IMR-90 (cell line): ENCODE measurements at regions not wholly inside any gene's neighbourhood (a gene's known extent, or its start where the extent isn't known, plus 50 kb on each side); places are given as distances from the start of the nearest gene placed in this dataset.

Experiments
- ATAC-seq: fragments of 200-7000 bp; cut with Tn5 transposase; 2 replicates; pipeline ENCODE4 v1.9.1; 2020; ENCODE audit warnings: low read depth, mild to moderate bottlenecking, moderate library complexity
- BruUV-seq: library from RNA; stranded (reverse); fragments of 400-500 nt; replicated peaks from 2 replicates; lab custom pipeline; 2021; lab: Mats Ljungman, UMichigan
- CTCF ChIA-PET: fragments of 300-600 bp; formaldehyde crosslinking; extraction: SDS; loops from one replicate; lab custom pipeline; 2021; ENCODE audit warnings: antibody characterized with exemption; lab: Yijun Ruan, JAX
- POLR2A ChIA-PET: fragments of 300-600 bp; sonication (Branson Sonifier 250); formaldehyde crosslinking; loops from one replicate; lab custom pipeline; 2022; ENCODE audit warnings: antibody characterized with exemption; ENCODE audit not compliant: unreplicated experiment; lab: Charles Lee
- DNase-seq: peaks from one replicate; pipeline ENCODE4 v3.0.0; 2013
- H2AFZ ChIP-seq: replicated peaks from 2 replicates; pipeline ENCODE3; 2013; ENCODE audit warnings: low read length, mild to moderate bottlenecking; ENCODE audit not compliant: poor library complexity
- H2AK5ac ChIP-seq: 2 replicates; pipeline ENCODE4 v1.6.1; 2013; ENCODE audit warnings: low read depth, low read length, inconsistent platforms
- H2AK9ac ChIP-seq: replicated peaks from 2 replicates; pipeline ENCODE3; 2013; ENCODE audit warnings: mild to moderate bottlenecking, low read depth, low read length, moderate library complexity; ENCODE audit not compliant: poor library complexity
- H2BK120ac ChIP-seq: 2 replicates; pipeline ENCODE4 v1.6.1; 2013; ENCODE audit warnings: low read depth, low read length, inconsistent platforms
- H2BK15ac ChIP-seq: 3 replicates; pipeline ENCODE4 v1.6.1; 2013; ENCODE audit warnings: low read depth, low read length, inconsistent platforms
- H2BK20ac ChIP-seq: 2 replicates; pipeline ENCODE4 v1.6.1; 2013; ENCODE audit warnings: low read depth, mild to moderate bottlenecking, inconsistent platforms, low read length, moderate library complexity
- H2BK5ac ChIP-seq: 2 replicates; pipeline ENCODE4 v1.6.1; 2013; ENCODE audit warnings: mild to moderate bottlenecking, low read depth, low read length, inconsistent platforms; ENCODE audit not compliant: poor library complexity, severe bottlenecking
- H3K14ac ChIP-seq: replicated peaks from 2 replicates; pipeline ENCODE4 v1.6.1; 2013; ENCODE audit warnings: low read depth, low read length, inconsistent platforms
- H3K18ac ChIP-seq: 2 replicates; pipeline ENCODE4 v1.6.1; 2013; ENCODE audit warnings: low read depth, low read length, control low read depth
- H3K23ac ChIP-seq: 2 replicates; pipeline ENCODE4 v1.6.1; 2013; ENCODE audit warnings: low read depth, low read length, inconsistent platforms
- H3K27ac ChIP-seq: 2 replicates; pipeline ENCODE4 v1.5.1; 2013; ENCODE audit warnings: mild to moderate bottlenecking, control low read depth, low read length; ENCODE audit not compliant: insufficient read depth
- H3K27me3 ChIP-seq: 2 replicates; pipeline ENCODE4 v1.6.1; 2013; ENCODE audit warnings: low read length; ENCODE audit not compliant: control insufficient read depth, insufficient read depth
- H3K36me3 ChIP-seq: 2 replicates; pipeline ENCODE4 v1.6.1; 2013; ENCODE audit warnings: low read length, mixed read lengths; ENCODE audit not compliant: control insufficient read depth, insufficient read depth
- H3K4ac ChIP-seq: 2 replicates; pipeline ENCODE4 v1.6.1; 2013; ENCODE audit warnings: low read depth, low read length, inconsistent platforms
- H3K4me1 ChIP-seq: 2 replicates; pipeline ENCODE4 v1.6.1; 2013; ENCODE audit warnings: low read length, mixed read lengths; ENCODE audit not compliant: control insufficient read depth, insufficient read depth
- H3K4me2 ChIP-seq: 2 replicates; pipeline ENCODE4 v1.6.1; 2013; ENCODE audit warnings: low read depth, mild to moderate bottlenecking, control low read depth, low read length, moderate library complexity
- H3K4me3 ChIP-seq: 2 replicates; pipeline ENCODE4 v1.5.1; 2013; ENCODE audit warnings: low read depth, mild to moderate bottlenecking, control low read depth, low read length, moderate library complexity; ENCODE audit not compliant: insufficient read depth
- H3K56ac ChIP-seq: 2 replicates; pipeline ENCODE4 v1.6.1; 2013; ENCODE audit warnings: low read length, inconsistent platforms; ENCODE audit not compliant: insufficient read depth; ENCODE audit errors: extremely low read depth
- H3K79me1 ChIP-seq, 2 experiments: 2 replicates each; pipeline ENCODE4 v1.6.1; 2013; ENCODE audit warnings: low read length in 2 of 2, inconsistent platforms in 1 of 2, low read depth in 1 of 2
- H3K9ac ChIP-seq: 2 replicates; pipeline ENCODE4 v1.6.1; 2013; ENCODE audit warnings: low read depth, low read length, control low read depth
- H3K9me1 ChIP-seq: 2 replicates; pipeline ENCODE4 v1.6.1; 2013; ENCODE audit warnings: low read length, inconsistent platforms; ENCODE audit not compliant: insufficient read depth
- H3K9me3 ChIP-seq: 2 replicates; pipeline ENCODE4 v1.6.1; 2013; ENCODE audit warnings: low read length; ENCODE audit not compliant: control insufficient read depth, insufficient read depth
- H4K20me1 ChIP-seq: 2 replicates; pipeline ENCODE4 v1.6.1; 2013; ENCODE audit warnings: low read length, inconsistent platforms; ENCODE audit not compliant: insufficient read depth
- H4K5ac ChIP-seq: 2 replicates; pipeline ENCODE4 v1.6.1; 2013; ENCODE audit warnings: mild to moderate bottlenecking, low read depth, low read length, control low read depth
- H4K8ac ChIP-seq, 2 experiments: 2 replicates each; pipeline ENCODE4 v1.6.1; 2013; ENCODE audit warnings: low read depth in 2 of 2, low read length in 2 of 2, control low read depth in 1 of 2, inconsistent platforms in 1 of 2
- H4K91ac ChIP-seq: 2 replicates; pipeline ENCODE4 v1.6.1; 2013; ENCODE audit warnings: low read depth, low read length, inconsistent platforms; ENCODE audit not compliant: insufficient read depth
- BHLHE40 ChIP-seq: fragments of 150-350 bp; IDR thresholded peaks from 2 replicates; pipeline ENCODE4 v1.6.1; 2016; ENCODE audit warnings: mild to moderate bottlenecking, low read depth, low read length
- CEBPB ChIP-seq: IDR thresholded peaks from 2 replicates; pipeline ENCODE4 v1.6.1; 2012; ENCODE audit warnings: low read depth, low read length, improper control_type of control experiment
- CHD1 ChIP-seq: IDR thresholded peaks from 2 replicates; pipeline ENCODE4 v1.6.1; 2012; ENCODE audit warnings: low read depth, low read length, improper control_type of control experiment
- ELK1 ChIP-seq: fragments of 150-350 bp; IDR thresholded peaks from 2 replicates; pipeline ENCODE4 v1.6.1; 2016; ENCODE audit warnings: low read depth, mild to moderate bottlenecking, low read length, moderate library complexity, borderline replicate concordance
- FOS ChIP-seq: fragments of 150-350 bp; IDR thresholded peaks from 2 replicates; pipeline ENCODE4 v1.6.1; 2016; ENCODE audit warnings: low read depth, low read length
- MAFK ChIP-seq: IDR thresholded peaks from 2 replicates; pipeline ENCODE4 v1.6.1; 2012; ENCODE audit warnings: low read depth, low read length, improper control_type of control experiment
- MAZ ChIP-seq: IDR thresholded peaks from 2 replicates; pipeline ENCODE4 v1.6.1; 2012; ENCODE audit warnings: low read depth, mild to moderate bottlenecking, low read length, improper control_type of control experiment, moderate library complexity, borderline replicate concordance
- NFE2L2 ChIP-seq: fragments of 150-350 bp; IDR thresholded peaks from 2 replicates; pipeline ENCODE4 v1.6.1; 2016; ENCODE audit warnings: low read depth, mild to moderate bottlenecking, low read length
- POLR2A ChIP-seq: IDR thresholded peaks from 2 replicates; pipeline ENCODE4 v1.6.1; 2012; ENCODE audit warnings: mild to moderate bottlenecking, low read depth, low read length
- RCOR1 ChIP-seq: IDR thresholded peaks from 2 replicates; pipeline ENCODE4 v1.6.1; 2012; ENCODE audit warnings: mild to moderate bottlenecking, low read length, improper control_type of control experiment; ENCODE audit not compliant: insufficient replicate concordance
- RFX5 ChIP-seq: IDR thresholded peaks from 2 replicates; pipeline ENCODE4 v1.8.0; 2012; ENCODE audit warnings: low read depth, mild to moderate bottlenecking, low read length, moderate library complexity
- SMC3 ChIP-seq: fragments of 150-350 bp; IDR thresholded peaks from 2 replicates; pipeline ENCODE4 v1.6.1; 2016; ENCODE audit warnings: low read depth, mild to moderate bottlenecking, antibody characterized with exemption, low read length, moderate library complexity
- USF2 ChIP-seq: fragments of 150-350 bp; IDR thresholded peaks from 2 replicates; pipeline ENCODE4 v1.6.1; 2017; ENCODE audit warnings: mild to moderate bottlenecking, antibody characterized with exemption, low read length, low read depth
- WGBS, 2 experiments: methylation state at CpG; one replicate each; pipeline versions ENCODE4 v1.1.5 to v1.1.7; 2013; ENCODE audit warnings: missing lambda C conversion rate in 2 of 2; ENCODE audit not compliant: insufficient read length in 1 of 2; ENCODE audit errors: extremely low coverage in 2 of 2; 5-methylcytosine and 5-hydroxymethylcytosine counted together
- dilution Hi-C: fragments of 300-500 bp; cut with HindIII; formaldehyde crosslinking; loops from one replicate; pipeline ENCODE4 v1.14.3; 2018; ENCODE audit warnings: low sequenced_read_pairs; ENCODE audit not compliant: unreplicated experiment
- in situ Hi-C: fragments of 300-500 bp; cut with MboI; formaldehyde crosslinking; loops from 3 replicates; pipeline ENCODE4 v1.14.3; 2019; ENCODE audit warnings: low sequenced_read_pairs, inconsistent platforms, mixed read lengths
- intact Hi-C: fragments of 100-400 bp; cut with micrococcal nuclease; formaldehyde crosslinking; loops from 2 replicates; pipeline ENCODE4 v1.10.0; 2022

DNA sequence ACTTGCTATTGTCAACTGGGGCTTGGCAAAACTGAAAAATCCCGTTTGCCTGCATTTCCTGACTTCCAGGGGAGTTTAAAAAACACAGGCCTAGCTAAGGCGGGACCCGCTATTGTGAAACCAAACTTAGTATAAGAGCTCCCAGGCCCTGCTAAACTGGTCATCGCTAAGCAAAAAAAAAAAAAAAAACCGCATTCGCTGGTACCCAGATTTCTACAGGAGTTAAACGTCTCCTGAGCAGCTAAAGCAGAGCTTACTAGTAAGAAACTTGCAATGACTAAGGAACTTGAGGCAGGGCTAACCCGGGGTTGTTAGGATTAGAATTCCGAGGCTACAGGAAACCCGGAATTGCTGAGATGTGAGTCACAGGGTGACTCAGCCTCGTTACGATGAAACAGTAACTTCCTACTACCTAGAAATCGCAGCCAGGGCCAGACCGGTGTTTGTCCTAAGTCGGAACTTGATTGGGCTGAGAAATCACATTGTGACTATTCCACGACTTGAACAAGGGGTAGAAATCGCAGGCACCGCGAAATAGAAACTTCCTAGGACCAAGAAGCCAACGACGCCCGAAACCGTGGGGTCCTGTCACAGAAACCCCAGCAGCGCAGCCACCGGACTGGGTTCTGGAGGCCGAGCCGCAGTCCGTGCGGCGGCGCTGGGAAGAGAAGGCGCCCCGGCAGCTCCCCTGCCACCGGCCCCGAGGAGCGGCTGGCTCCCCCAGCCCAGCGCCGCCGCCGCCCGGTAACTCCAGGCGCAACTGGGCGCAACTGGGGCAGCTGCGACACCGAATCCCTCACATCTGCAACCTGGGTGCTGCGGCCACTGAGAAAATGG lies 89.4 kb downstream of the ANXA2R start:
- peak; percentile 100 for DNase-seq
- H3K4me3 ChIP-seq: peak overlapping the region; percentile 45
- H3K4me1 ChIP-seq: peaks cover 4% of the 10 kb centered on the region
- H3K36me3 ChIP-seq: peaks cover 2% of the 10 kb centered on the region; the same call in 1 of the 2 replicates
- BruUV-seq: TSS peak; percentile 43
- H3K9me3 ChIP-seq: peaks cover 29% of the 10 kb centered on the region
- H3K9me1 ChIP-seq: no peaks in the 10 kb centered on the region
- intact Hi-C loops: loop anchor here (1.0 to 5.0 kb wide), 5 partner anchors 42 to 562 kb away; partner anchors contain the start of genes ANXA2R and ZNF131
- peak overlapping the region; percentile 89 for H2AFZ ChIP-seq
- in situ Hi-C loops: loop anchor here (5.0 kb wide), 1 partner anchor 42 kb away; no protein-coding TSS in a partner anchor
- H2AK9ac ChIP-seq: peak overlapping the region; percentile 89
- H3K27me3 ChIP-seq: no peaks in the 10 kb centered on the region
- CTCF ChIA-PET: interaction anchor here (0.5 to 1.4 kb wide), 5 partner anchors 21 to 696 kb away, joined by 3 to 6 read pairs (median 4); no protein-coding TSS in a partner anchor
- H3K4ac ChIP-seq: peak overlapping the region; percentile 88
- H3K14ac ChIP-seq: peak overlapping the region; percentile 79
- H2BK5ac ChIP-seq: peak overlapping the region; percentile 92
- H4K5ac ChIP-seq: peak overlapping the region; percentile 67
- H3K23ac ChIP-seq: peak overlapping the region; percentile 96
- ATAC-seq: peak; percentile 78
- WGBS, 2 experiments: 1% methylated on average over 21 of the region's 46 CpGs; no CpG with 5 or more reads in 1 of the 2 experiments
- H2AK5ac ChIP-seq: peak overlapping the region; percentile 92
- POLR2A ChIA-PET: interaction anchor here (0.6 to 1.5 kb wide), 6 partner anchors 10 to 996 kb away, joined by 3 to 13 read pairs (median 6); no protein-coding TSS in a partner anchor
- peaks cover 23 to 31% of the 10 kb centered on the region in 2 experiments for H3K79me1 ChIP-seq
- no peaks in the 10 kb centered on the region for H4K20me1 ChIP-seq
- peak overlapping the region; percentile 91 for H3K56ac ChIP-seq
- peak overlapping the region; percentile 79 to 86 for H4K8ac ChIP-seq
- peak overlapping the region; percentile 94 for H3K4me2 ChIP-seq
- H3K27ac ChIP-seq: peak overlapping the region; percentile 90
- peak overlapping the region; percentile 67 for H4K91ac ChIP-seq
- TF ChIP-seq CEBPB (peak; percentile 79), RFX5 (no peak), MAFK (peak; percentile 38; the same call in 1 of the 2 replicates), FOS (peak; percentile 100), RCOR1 (no peak), BHLHE40 (peak; percentile 62; the same call in 1 of the 2 replicates), NFE2L2 (peak; percentile 85), USF2 (peak; percentile 42; the same call in 1 of the 2 replicates), POLR2A (peak; percentile 83), MAZ (0 out of 2 replicates have a peak, but pooled peaks have one; percentile 10), CHD1 (peak; percentile 79; the same call in 1 of the 2 replicates), ELK1 (no peak), SMC3 (no peak)
- peak overlapping the region; percentile 64 for H3K18ac ChIP-seq
- peak overlapping the region; percentile 93 for H2BK120ac ChIP-seq
- peak overlapping the region; percentile 83; the same call in 2 of the 3 replicates for H2BK15ac ChIP-seq
- peak overlapping the region; percentile 59 for H3K9ac ChIP-seq
- dilution Hi-C loops: no loop called here
- H2BK20ac ChIP-seq: peak overlapping the region; percentile 58; the same call in 1 of the 2 replicates
